ENCODE measurements at regions not wholly inside any gene's neighbourhood (a gene's known extent, or its start where the extent isn't known, plus 50 kb on each side); places are given as distances from the start of the nearest gene placed in this dataset.

DNA sequence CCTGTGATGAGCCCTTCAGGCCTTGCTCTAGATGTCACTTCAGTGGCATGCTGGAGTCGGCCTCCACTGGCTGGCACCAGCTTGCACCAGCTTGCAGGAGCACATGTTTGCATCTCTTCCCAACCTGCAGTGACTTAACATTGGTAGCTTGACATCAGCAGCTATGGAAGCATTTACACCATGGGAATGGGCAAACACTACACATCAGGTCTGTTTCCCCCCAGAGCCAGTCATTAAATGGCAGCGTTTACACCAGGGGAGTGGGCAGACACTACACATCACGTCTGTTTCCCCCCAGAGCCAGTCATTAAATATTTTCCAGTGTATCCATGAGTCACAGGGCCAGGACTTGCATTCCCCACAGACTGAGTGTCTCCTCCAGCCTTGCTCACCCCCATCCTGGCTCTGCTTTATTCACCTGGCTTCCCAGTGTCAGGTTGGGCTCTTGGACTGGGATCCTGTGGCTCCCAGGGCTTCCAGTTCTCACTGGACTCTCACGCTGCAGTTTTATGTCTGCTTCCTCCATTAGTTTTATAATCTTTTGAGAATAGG, 51.6 kb upstream of the VRK1 start:
- H3K36me3 ChIP-seq: no peaks in the 10 kb centered on the region
- H3K4me1 ChIP-seq: peaks cover 0 to 10% (median 6%) of the 10 kb centered on the region in 12 donors
- H3K27ac ChIP-seq: no peak overlapping the region
- TF ChIP-seq, protein P1, sequence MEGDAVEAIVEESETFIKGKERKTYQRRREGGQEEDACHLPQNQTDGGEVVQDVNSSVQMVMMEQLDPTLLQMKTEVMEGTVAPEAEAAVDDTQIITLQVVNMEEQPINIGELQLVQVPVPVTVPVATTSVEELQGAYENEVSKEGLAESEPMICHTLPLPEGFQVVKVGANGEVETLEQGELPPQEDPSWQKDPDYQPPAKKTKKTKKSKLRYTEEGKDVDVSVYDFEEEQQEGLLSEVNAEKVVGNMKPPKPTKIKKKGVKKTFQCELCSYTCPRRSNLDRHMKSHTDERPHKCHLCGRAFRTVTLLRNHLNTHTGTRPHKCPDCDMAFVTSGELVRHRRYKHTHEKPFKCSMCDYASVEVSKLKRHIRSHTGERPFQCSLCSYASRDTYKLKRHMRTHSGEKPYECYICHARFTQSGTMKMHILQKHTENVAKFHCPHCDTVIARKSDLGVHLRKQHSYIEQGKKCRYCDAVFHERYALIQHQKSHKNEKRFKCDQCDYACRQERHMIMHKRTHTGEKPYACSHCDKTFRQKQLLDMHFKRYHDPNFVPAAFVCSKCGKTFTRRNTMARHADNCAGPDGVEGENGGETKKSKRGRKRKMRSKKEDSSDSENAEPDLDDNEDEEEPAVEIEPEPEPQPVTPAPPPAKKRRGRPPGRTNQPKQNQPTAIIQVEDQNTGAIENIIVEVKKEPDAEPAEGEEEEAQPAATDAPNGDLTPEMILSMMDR (IDR thresholded peaks at IDR 0.05): no peak
- TF ChIP-seq POLR2A (IDR thresholded peaks at IDR 0.05): no peak
- no peaks in the 10 kb centered on the region for H3K9me3 ChIP-seq
- peaks cover 0 to 77% (median 23%) of the 10 kb centered on the region in 9 donors for H3K27me3 ChIP-seq
- H3K4me3 ChIP-seq: no peak overlapping the region
- ATAC-seq (no peak), DNase-seq (no peak)
- intact Hi-C loops (cut with DNase I): loop anchor here in 1 of 10 donors (5.0 kb wide), 1 partner anchor 173 kb away; no protein-coding TSS in a partner anchor
- WGBS, 4 donors: 71 to 93% (median 85%) methylated on average over 4 of the region's 4 CpGs

DNA sequence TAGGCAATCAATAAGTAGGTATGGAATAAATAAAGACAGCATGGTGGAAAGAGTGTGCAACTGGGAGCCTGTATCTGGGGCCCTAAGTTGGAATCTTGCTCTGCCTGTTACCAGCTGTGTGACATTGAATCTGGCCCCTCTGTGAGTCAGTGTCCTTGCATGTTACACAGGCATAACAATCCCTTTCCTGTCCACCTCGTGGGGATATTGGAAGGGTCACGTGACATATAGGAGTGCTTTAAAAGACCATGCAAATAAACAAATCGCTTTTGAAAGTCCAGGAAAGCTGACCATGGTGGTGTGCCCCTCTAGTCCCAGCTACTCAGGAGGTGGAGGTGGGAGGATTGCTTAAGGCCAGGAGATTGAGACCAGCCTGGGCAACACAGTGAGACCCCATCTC, 51.1 kb upstream of the VRK1 start:
- Histone ChIP-seq H3K4me1 (peaks cover 0 to 8% (median 6%) of the 10 kb centered on the region in 12 donors), H3K27me3 (peaks cover 0 to 75% (median 24%) of the 10 kb centered on the region in 9 donors), H3K27ac (no peak overlapping the region), H3K36me3 (no peaks in the 10 kb centered on the region), H3K9me3 (no peaks in the 10 kb centered on the region), H3K4me3 (no peak overlapping the region)
- ATAC-seq: no peak
- WGBS, 4 donors: 50 to 72% (median 66%) methylated on average over 3 of the region's 3 CpGs
- no peak for TF ChIP-seq POLR2A (IDR thresholded peaks at IDR 0.05)
- TF ChIP-seq, protein P1 (IDR thresholded peaks at IDR 0.05): no peak
- intact Hi-C loops (cut with DNase I): loop anchor here in 1 of 10 donors (5.0 kb wide), 1 partner anchor 174 kb away; no protein-coding TSS in a partner anchor
- no peak for DNase-seq

DNA sequence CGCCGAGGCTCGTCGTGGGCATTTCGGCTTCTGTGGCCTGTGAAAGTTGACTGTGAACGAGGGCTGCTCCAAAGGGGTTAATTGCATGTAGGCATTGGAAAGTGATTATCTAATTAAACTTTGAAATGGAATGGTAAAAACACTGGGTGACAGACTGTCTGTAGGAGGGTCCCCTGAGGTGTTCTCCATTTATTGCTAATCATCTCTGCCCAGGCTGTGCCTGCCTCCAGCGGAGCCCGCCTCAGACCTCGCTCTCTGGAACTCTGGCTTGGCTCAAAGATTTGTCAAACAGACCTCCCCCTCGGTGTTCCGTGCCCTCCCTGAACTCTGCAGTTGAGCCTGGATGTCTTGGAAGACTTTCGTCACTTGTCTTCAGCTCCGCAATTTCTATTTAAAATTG, 50.2 kb upstream of the VRK1 start:
- Histone ChIP-seq H3K27me3 (peaks cover 0 to 66% (median 20%) of the 10 kb centered on the region in 9 donors), H3K4me1 (no peaks in the 10 kb centered on the region), H3K36me3 (no peaks in the 10 kb centered on the region), H3K4me3 (no peak overlapping the region), H3K27ac (no peak overlapping the region), H3K9me3 (no peaks in the 10 kb centered on the region)
- ATAC-seq (no peak), DNase-seq (peak in 1 of 5 donors; percentile 4)
- intact Hi-C loops (cut with DNase I): loop anchor here in 1 of 10 donors (5.0 kb wide), 1 partner anchor 175 kb away; no protein-coding TSS in a partner anchor
- WGBS, 4 donors: 64 to 68% (median 66%) methylated on average over 13 of the region's 13 CpGs
- no peak for TF ChIP-seq POLR2A (IDR thresholded peaks at IDR 0.05)
- TF ChIP-seq, protein P1 (IDR thresholded peaks at IDR 0.05): no peak
